Stimulated activated naive CD8-positive, alpha-beta T cell treated with anti-CD3 and anti-CD28 coated beads, Interleukin-15, amount 100 ng/mL, for 72 hours (primary cell): ENCODE measurements at regions not wholly inside any gene's neighbourhood (a gene's known extent, or its start where the extent isn't known, plus 50 kb on each side); places are given as distances from the start of the nearest gene placed in this dataset.
"Not testable (repeated sequence)": the region's sequence is repeated elsewhere in the genome, so short reads cannot be mapped to it uniquely, and the experiment has no call there.

Experiments
- ATAC-seq: fragments of 150-1000 bp; cut with Tn5 transposase; 2 replicates; pipeline ENCODE4 v1.10.0; 2021; ENCODE audit warnings: mild to moderate bottlenecking, moderate library complexity
- DNase-seq, 2 donors: peaks; one replicate each; pipeline ENCODE4 v3.0.0; 2021 to 2022
- H3K27ac Mint-ChIP-seq, 2 donors: one replicate each; pipeline ENCODE4 v1.8.0; 2022; ENCODE audit warnings: mild to moderate bottlenecking in 2 of 2, mixed read lengths in 2 of 2, moderate library complexity in 2 of 2
- H3K27me3 Mint-ChIP-seq: one replicate; pipeline ENCODE4 v1.8.0; 2022; ENCODE audit warnings: mixed read lengths
- H3K4me1 Mint-ChIP-seq: one replicate; pipeline ENCODE4 v1.8.0; 2022; ENCODE audit warnings: mild to moderate bottlenecking, mixed read lengths
- H3K4me3 Mint-ChIP-seq, 2 donors: one replicate each; pipeline ENCODE4 v1.8.0; 2022; ENCODE audit warnings: mild to moderate bottlenecking in 2 of 2, mixed read lengths in 2 of 2, moderate library complexity in 1 of 2
- H3K9me3 Mint-ChIP-seq, 2 donors: one replicate each; pipeline ENCODE4 v1.8.0; 2022; ENCODE audit warnings: mixed read lengths in 2 of 2

DNA sequence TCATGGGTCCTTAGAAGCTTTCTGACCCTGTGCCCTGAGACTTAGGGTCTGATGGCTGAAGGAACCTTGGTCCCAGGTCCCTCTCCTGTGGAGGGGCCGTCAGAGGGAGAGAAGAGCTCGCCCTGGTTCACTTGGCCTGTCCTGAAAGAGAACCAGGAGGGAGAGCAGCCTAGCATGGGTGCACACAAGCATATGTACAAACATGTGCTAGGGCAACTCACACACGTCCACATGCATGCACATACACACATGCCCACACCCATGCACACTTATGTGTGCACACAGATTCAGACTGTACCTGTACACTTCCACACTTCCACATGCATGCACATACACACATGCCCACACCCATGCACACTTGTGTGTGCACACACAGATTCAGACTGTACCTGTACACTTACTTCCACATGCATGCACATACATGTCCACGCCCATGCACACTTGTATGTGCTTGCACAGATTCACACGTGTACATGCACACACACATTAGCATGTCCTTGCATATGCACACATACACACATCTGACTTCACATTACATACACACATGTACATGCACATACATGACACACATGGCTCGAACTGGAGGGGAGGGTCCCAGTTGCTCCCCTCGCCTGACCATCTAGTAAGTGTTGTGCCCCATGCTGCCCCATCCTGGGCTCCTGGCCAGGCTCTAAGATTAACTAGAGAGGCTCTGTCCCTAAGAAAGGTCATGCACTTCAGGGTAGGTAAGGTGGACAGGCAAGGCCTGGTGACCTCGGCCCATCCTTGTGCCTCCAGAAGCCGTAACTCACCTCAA is 122.0 kb downstream of the METRNL start:
- Mint-ChIP-seq H3K4me3 (peak overlapping the region; percentile 76 to 83), H3K27me3 (no peaks in the 10 kb centered on the region), H3K27ac (no peak overlapping the region), H3K9me3 (no peaks in the 10 kb centered on the region), H3K4me1 (peaks cover 53% of the 10 kb centered on the region)
- ATAC-seq, result no peak
- peak in 1 of 2 donors; percentile 13 for DNase-seq

DNA sequence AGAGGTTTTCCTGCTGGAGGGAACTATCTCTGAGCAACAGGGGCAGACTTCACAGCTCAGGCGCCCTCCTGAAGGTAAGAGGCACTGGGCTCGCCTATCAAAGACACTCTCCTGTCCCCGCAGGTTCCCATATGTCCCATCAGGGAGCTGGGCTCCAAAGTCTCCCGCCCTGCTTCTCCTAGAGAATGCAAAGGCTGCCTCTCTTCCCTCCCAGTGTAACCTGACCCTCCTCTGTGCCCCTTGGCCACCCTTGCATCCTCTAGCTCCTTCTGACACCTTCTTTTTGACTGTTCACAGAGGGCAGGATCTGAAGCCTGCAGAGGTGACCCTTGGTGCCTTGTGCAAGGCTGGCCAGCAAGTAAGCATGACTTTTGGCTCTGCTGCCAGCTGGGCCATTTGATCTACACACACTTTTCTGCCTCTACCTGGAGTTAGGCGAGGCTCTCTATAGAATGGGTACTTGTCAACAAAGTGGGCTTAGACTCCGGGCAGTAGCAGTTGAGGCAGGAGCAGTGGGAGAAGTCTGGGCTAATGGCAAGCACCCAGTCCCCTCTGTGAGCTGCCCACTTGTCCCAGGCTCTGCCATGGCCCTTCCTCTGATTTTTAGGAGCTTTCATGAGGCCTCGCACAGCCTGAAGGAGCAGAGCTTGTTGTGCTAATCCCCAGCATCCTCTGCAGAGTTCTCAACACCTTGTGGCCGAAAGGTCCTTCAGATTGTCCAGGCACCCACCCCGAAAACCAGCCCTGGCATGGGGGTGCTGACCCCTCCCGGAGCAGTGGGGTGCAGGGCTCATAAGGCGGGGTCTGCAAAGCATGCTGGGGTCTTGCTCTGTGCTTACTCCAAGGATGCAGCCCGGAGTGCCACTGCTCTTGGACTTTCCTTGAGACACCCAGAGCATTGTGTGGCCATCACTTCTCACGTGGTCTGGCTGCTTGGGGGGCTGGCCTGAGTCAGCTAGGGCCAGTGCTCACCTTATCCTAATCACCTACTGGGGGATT is 122.9 kb downstream of the METRNL start:
- H3K27me3 Mint-ChIP-seq, result no peaks in the 10 kb centered on the region
- DNase-seq (peak in 1 of 2 donors; percentile 15), ATAC-seq (no peak)
- H3K4me1 Mint-ChIP-seq, result peaks cover 52% of the 10 kb centered on the region
- no peaks in the 10 kb centered on the region for H3K9me3 Mint-ChIP-seq
- no peak overlapping the region for H3K4me3 Mint-ChIP-seq
- no peak overlapping the region for H3K27ac Mint-ChIP-seq

DNA sequence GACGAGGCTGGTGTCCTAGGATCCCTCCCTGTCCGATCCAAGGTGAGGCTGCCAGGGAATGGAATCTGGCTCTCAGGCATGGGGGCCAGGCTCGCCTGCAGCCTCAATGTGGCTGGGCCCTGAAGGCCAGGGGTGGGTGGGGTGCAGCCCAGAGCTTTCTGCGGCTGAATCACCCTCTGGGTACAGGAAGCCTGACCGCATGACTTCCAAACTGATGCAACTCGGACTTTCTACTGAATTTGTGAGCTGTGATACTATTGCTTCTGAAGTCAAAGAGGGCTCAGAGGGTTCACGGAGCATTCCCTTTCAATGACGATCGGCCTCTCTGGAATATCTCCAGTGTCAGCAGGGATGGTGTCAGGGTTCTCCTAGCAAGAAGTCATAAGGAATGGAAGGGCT is 123.7 kb downstream of the METRNL start:
- peaks cover 52% of the 10 kb centered on the region for H3K4me1 Mint-ChIP-seq
- DNase-seq (no peak), ATAC-seq (no peak)
- no peaks in the 10 kb centered on the region for H3K9me3 Mint-ChIP-seq
- H3K27ac Mint-ChIP-seq, result peak overlapping the region in 1 of 2 donors; percentile 19
- H3K4me3 Mint-ChIP-seq, result no peak overlapping the region
- no peaks in the 10 kb centered on the region for H3K27me3 Mint-ChIP-seq

DNA sequence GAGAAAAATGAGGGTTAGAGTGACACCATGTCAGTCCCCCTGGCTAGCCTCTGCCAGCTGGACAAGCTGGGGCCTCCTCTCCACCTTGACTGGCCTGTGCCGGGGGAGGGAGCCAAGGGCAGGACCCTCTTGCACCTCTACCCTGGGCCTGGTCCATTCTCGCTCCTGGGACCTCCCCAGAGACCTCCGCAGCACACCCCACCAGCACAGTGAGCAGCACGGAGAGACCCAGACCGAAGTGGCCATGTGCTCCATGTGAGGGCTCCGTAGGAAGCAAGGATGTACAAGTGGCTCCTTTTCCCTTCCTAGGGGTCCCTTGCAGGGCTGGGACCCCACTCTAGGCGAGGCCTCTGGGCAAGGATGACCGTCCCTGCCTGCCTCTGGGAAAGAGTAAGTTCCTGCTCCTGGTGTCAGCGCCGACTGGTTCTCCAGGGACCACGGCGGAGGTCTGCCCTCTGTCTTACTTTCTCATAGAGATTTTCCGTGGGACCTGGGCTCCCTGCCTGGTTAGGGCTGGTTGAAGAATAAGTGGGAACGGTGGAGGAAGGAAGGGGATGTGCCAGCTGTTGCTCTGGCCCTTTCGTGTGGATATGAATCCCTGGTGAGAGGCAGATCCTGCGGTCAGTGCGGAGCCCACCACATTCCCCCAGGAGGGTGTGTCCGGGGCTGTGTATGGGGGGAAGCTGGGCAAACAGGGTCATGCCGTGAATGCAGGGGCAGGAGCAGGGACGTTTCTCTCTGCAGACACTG is 124.2 kb downstream of the METRNL start:
- H3K4me1 Mint-ChIP-seq, result peaks cover 46% of the 10 kb centered on the region
- no peak overlapping the region for H3K4me3 Mint-ChIP-seq
- no peaks in the 10 kb centered on the region for H3K9me3 Mint-ChIP-seq
- H3K27me3 Mint-ChIP-seq, result no peaks in the 10 kb centered on the region
- no peak overlapping the region for H3K27ac Mint-ChIP-seq
- no peak for ATAC-seq
- DNase-seq, result peak in 1 of 2 donors; percentile 9

DNA sequence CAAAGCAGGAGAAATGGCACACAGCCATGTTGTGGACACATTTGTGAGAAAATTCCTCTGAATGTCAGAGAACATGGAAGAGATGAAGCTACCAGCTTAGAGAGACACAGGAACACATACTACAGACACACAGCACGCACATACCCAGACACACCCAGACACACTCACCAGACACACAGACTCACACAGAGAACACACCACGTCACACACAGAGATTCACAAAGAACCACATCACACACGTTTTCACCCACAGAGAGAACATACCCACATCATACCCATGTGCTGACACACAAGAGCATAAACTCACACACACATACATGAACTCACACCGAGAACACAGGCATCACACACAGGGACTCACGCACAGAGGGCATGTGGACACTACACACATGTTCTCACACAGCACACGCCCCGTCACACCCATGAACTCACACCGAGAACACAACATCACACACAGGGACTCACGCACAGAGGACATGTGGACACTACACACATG is 124.9 kb downstream of the METRNL start:
- Mint-ChIP-seq H3K27me3 (no peaks in the 10 kb centered on the region), H3K27ac (no peak overlapping the region)

DNA sequence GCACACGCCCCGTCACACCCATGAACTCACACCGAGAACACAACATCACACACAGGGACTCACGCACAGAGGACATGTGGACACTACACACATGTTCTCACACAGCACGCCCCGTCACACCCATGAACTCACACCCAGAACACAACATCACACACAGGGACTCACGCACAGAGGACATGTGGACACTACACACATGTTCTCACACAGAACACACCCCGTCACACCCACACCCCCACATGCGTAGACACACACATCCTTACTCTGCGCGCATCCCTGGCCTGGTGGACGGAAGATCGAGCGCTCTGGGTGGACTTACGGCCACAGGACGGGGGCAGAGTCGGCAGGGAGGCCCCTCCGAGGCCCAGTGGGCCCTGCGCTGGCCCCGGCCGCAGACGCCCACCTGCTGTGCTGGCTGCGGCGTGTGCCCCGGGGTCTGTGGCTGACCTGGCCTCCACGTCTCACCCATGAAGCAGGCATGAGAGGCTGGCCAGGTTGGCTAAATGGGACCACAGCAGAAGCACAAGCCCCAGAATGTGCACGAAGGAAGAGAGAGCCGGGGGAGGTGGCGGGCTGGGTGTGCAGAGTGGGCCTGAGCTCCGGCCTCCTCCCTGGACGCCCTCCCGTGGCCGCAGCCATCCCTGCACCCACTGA is 125.5 kb downstream of the METRNL start:
- H3K4me1 Mint-ChIP-seq, result peaks cover 34% of the 10 kb centered on the region
- H3K4me3 Mint-ChIP-seq, H3K27me3 Mint-ChIP-seq, H3K9me3 Mint-ChIP-seq, ATAC-seq: not testable (repeated sequence)
- H3K27ac Mint-ChIP-seq, result peak overlapping the region in 1 of 2 donors; percentile 13
- DNase-seq, result peak in 1 of 2 donors; percentile 8

More for the DNA sequence above, 124.9 kb downstream of the METRNL start:
- Mint-ChIP-seq H3K4me1 (peaks cover 40% of the 10 kb centered on the region), H3K4me3 (no peak overlapping the region), H3K9me3 (no peaks in the 10 kb centered on the region)
- DNase-seq (peak in 1 of 2 donors; percentile 9), ATAC-seq (no peak)

DNA sequence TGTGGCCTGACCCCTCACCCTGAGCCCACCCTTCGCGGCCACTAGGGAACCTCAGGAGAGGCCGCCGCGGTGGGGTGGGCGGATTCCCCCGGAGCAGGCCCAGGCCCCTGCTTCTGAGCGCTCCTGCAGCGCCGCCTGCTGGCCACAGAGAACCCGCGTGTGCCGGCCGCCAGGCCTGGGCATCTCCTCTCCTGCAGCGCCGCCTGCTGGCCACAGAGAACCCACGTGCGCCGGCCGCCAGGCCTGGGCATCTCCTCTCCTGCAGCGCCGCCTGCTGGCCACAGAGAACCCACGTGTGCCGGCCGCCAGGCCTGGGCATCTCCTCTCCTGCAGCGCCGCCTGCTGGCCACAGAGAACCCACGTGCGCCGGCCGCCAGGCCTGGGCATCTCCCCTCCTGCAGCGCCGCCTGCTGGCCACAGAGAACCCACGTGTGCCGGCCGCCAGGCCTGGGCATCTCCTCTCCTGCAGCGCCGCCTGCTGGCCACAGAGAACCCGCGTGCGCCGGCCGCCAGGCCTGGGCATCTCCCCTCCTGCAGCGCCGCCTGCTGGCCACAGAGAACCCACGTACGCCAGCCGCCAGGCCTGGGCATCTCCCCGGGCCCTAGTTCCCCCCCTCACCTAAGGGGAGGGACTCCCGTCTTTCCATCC is 126.1 kb downstream of the METRNL start:
- peak; percentile 82 to 89 for DNase-seq
- peaks cover 27% of the 10 kb centered on the region for H3K4me1 Mint-ChIP-seq
- not testable (repeated sequence) for H3K27ac Mint-ChIP-seq, H3K27me3 Mint-ChIP-seq, H3K9me3 Mint-ChIP-seq, ATAC-seq, H3K4me3 Mint-ChIP-seq

- H3K4me3 Mint-ChIP-seq, H3K27ac Mint-ChIP-seq, ATAC-seq, H3K9me3 Mint-ChIP-seq, H3K27me3 Mint-ChIP-seq: not testable (repeated sequence)
- peak in 1 of 2 donors; percentile 4 for DNase-seq
- H3K4me1 Mint-ChIP-seq, result peaks cover 22% of the 10 kb centered on the region
Observed at GRCh38 chr17:83206036-83206394, 126.6 kb downstream of the METRNL start.

GRCh38 chr17:83206819-83207588 is 127.6 kb downstream of the METRNL start:
- not testable (repeated sequence) for H3K4me3 Mint-ChIP-seq, H3K9me3 Mint-ChIP-seq

DNA sequence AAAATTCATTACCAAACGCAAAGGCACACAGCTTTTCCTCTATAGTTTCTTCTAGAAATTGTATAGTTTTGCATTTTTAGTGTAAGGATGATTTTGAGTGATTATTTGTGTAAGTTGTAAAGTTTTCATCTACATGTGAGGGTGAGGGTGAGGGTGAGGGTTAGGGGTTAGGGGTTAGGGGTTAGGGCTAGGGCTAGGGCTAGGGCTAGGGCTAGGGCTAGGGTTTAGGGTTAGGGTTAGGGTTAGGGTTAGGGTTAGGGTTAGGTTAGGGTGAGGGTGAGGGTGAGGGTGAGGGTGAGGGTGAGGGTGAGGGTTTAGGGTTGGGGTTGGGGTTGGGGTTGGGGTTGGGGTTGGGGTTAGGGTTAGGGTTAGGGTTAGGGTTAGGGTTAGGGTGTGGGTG is 167.6 kb downstream of the METRNL start:
- H3K9me3 Mint-ChIP-seq, H3K4me1 Mint-ChIP-seq, H3K4me3 Mint-ChIP-seq, H3K27ac Mint-ChIP-seq, H3K27me3 Mint-ChIP-seq: not testable (repeated sequence)
- DNase-seq, result peak; percentile 2 to 14
- ATAC-seq, result peak; percentile 61

More at GRCh38 chr17:83206819-83207588, 127.6 kb downstream of the METRNL start:
- H3K27me3 Mint-ChIP-seq, H3K27ac Mint-ChIP-seq, ATAC-seq: not testable (repeated sequence)
- peak in 1 of 2 donors; percentile 8 for DNase-seq
- H3K4me1 Mint-ChIP-seq, result peaks cover 13% of the 10 kb centered on the region
